GM23248 (cell line): ENCODE measurements at regions not wholly inside any gene's neighbourhood (a gene's known extent, or its start where the extent isn't known, plus 50 kb on each side); places are given as distances from the start of the nearest gene placed in this dataset.

ENCODE experiments used
- DNase-seq: peaks from one replicate; pipeline ENCODE4 v3.0.0-alpha.2; 2015
- H2AFZ ChIP-seq: fragments of 200-600 bp; sonication (generic); 2 replicates; pipeline ENCODE4 v1.6.1; 2016; ENCODE audit warnings: antibody characterized with exemption
- H3F3A ChIP-seq: fragments of 200-600 bp; sonication (generic); 2 replicates; pipeline ENCODE4 v1.6.1; 2016; ENCODE audit warnings: mild to moderate bottlenecking, antibody characterized with exemption, mixed run types; ENCODE audit not compliant: insufficient read depth
- H3K27ac ChIP-seq: fragments of 200-600 bp; sonication (generic); 2 replicates; pipeline ENCODE4 v1.5.1; 2016; ENCODE audit warnings: mild to moderate bottlenecking
- H3K27me3 ChIP-seq: fragments of 200-600 bp; sonication (generic); replicated peaks from 2 replicates; pipeline ENCODE4 v1.6.1; 2016; ENCODE audit warnings: mild to moderate bottlenecking; ENCODE audit not compliant: insufficient read depth
- H3K36me3 ChIP-seq: fragments of 200-600 bp; sonication (generic); 2 replicates; pipeline ENCODE4 v1.6.1; 2016; ENCODE audit warnings: low read depth, mild to moderate bottlenecking
- H3K4me1 ChIP-seq: fragments of 200-600 bp; sonication (generic); 2 replicates; pipeline ENCODE4 v1.6.1; 2016; ENCODE audit warnings: mild to moderate bottlenecking; ENCODE audit not compliant: insufficient read depth
- H3K4me2 ChIP-seq: fragments of 200-600 bp; sonication (generic); one replicate; pipeline ENCODE4 v1.6.1; 2016; ENCODE audit warnings: mild to moderate bottlenecking; ENCODE audit not compliant: unreplicated experiment
- H3K4me3 ChIP-seq: fragments of 200-600 bp; sonication (generic); 2 replicates; pipeline ENCODE4 v1.5.1; 2016; ENCODE audit warnings: mild to moderate bottlenecking
- H3K79me2 ChIP-seq: fragments of 200-600 bp; sonication (generic); 2 replicates; pipeline ENCODE4 v1.6.1; 2016; ENCODE audit warnings: mild to moderate bottlenecking; ENCODE audit not compliant: insufficient read depth
- H3K9ac ChIP-seq: fragments of 200-600 bp; sonication (generic); 2 replicates; pipeline ENCODE4 v1.6.1; 2016; ENCODE audit warnings: mild to moderate bottlenecking
- H3K9me2 ChIP-seq: fragments of 200-600 bp; sonication (generic); 2 replicates; pipeline ENCODE4 v1.6.1; 2016; ENCODE audit warnings: mixed run types, mild to moderate bottlenecking, moderate library complexity; ENCODE audit not compliant: insufficient read depth
- H3K9me3 ChIP-seq: fragments of 200-600 bp; sonication (generic); one replicate; pipeline ENCODE4 v1.6.1; 2017; ENCODE audit warnings: low read depth
- H4K20me1 ChIP-seq: fragments of 200-600 bp; sonication (generic); 2 replicates; pipeline ENCODE4 v1.6.0; 2016; ENCODE audit not compliant: insufficient read depth
- EZH2 ChIP-seq: fragments of 200-600 bp; sonication (generic); IDR thresholded peaks from 2 replicates; pipeline ENCODE4 v1.6.1; 2018; ENCODE audit warnings: antibody characterized with exemption, mild to moderate bottlenecking; ENCODE audit not compliant: insufficient read depth, poor library complexity, severe bottlenecking
- EZH2phosphoT487 ChIP-seq: fragments of 200-600 bp; sonication (generic); IDR thresholded peaks from 2 replicates; pipeline ENCODE4 v1.6.1; 2018; ENCODE audit warnings: antibody characterized with exemption, moderate library complexity, mild to moderate bottlenecking, low read depth; ENCODE audit not compliant: insufficient read depth
- WGBS, 2 experiments: methylation state at CpG; one replicate each; pipeline ENCODE4 v1.1.6; 2015 to 2017; ENCODE audit warnings: low lambda C conversion rate in 2 of 2, low coverage in 1 of 2; ENCODE audit errors: missing lambda C conversion rate in 2 of 2; 5-methylcytosine and 5-hydroxymethylcytosine counted together
- in situ Hi-C: fragments of 300-500 bp; cut with MboI; formaldehyde crosslinking; loops from 2 replicates; pipeline ENCODE4 v1.15.0; 2020

DNA sequence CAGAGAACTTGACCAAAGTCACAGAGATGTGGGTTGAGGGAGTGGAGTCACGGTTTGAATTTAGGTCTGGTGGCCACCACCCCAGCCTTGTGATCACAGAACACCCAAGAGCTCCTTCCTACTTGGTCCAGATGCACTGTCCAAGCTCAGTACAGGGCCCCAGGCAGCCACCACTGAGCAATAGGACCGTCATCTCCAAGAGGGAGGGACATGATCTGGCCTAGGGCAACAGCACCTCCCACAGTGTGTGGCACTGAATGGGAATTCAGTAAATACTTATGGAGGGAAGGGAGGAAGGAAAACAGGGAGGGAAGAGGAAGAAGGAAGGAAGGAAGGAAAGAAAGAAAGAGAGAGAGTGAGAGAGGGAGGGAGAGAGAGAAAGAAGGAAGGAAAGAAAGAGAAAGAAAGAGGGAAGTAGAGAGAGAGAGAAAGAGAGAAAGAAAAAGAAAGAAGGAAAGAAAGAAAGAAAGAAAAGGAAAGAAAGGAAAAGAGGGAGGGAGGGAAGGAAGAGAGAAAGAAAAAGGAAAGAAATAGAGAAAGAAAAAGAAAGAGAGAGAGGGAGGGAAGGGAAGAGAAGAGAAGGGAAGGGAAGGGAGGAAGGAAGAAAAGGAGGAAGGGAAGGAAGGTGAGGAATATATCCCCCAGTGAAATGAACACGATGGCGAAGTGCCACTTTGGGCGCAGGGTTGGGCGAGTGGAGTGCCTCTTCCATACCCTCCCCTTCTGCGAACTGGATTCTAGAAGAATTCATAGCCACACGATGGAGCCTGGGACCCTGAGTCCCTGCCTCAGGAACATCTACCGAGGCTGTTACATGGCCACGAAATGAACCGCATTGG lies 243.7 kb downstream of the TFAP2C start:
- 0 out of 2 replicates have a peak, but pooled peaks cover 4% of the 10 kb centered on the region for H3F3A ChIP-seq
- peak; percentile 19 for DNase-seq
- H3K27ac ChIP-seq = no peak overlapping the region
- in situ Hi-C loops = no loop called here
- no peaks in the 10 kb centered on the region for H3K79me2 ChIP-seq
- H3K27me3 ChIP-seq = peaks cover 9% of the 10 kb centered on the region; the same call in 1 of the 2 replicates
- H3K9me3 ChIP-seq = no peaks in the 10 kb centered on the region
- TF ChIP-seq EZH2 (no peak), EZH2phosphoT487 (no peak)
- WGBS, 2 experiments = 83 to 85% methylated on average over 11 of the region's 11 CpGs
- 0 out of 2 replicates have a peak, but pooled peaks cover 7% of the 10 kb centered on the region for H3K4me1 ChIP-seq
- H2AFZ ChIP-seq = no peak overlapping the region
- H3K4me3 ChIP-seq = no peak overlapping the region
- no peak overlapping the region for H3K9ac ChIP-seq
- H3K4me2 ChIP-seq = no peak overlapping the region
- no peaks in the 10 kb centered on the region for H3K9me2 ChIP-seq
- no peaks in the 10 kb centered on the region for H4K20me1 ChIP-seq
- H3K36me3 ChIP-seq = no peaks in the 10 kb centered on the region

DNA sequence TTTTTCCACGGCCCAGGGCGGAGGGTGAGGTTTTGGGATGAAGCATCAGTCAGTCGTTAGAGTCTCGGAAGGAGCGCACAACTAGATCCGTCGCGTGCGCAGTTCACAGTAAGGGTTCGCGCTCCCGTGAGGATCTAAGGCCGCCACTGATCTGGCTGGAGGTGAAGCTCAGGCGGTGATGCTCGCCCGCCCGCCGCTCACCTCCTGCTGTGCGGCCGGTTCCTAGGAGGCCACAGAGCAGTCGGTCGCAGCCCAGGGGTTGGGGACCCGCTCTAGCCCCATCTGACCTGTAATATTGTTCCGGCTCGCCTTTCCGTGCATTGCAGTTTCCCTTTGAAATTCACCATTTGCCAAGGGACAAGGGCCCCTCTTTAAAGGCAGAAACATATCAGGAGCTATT lies 244.7 kb downstream of the TFAP2C start:
- no peak overlapping the region for H3K4me2 ChIP-seq
- WGBS, 2 experiments = 89 to 92% methylated on average over 26 of the region's 26 CpGs
- H4K20me1 ChIP-seq = no peaks in the 10 kb centered on the region
- in situ Hi-C loops = no loop called here
- no peak overlapping the region for H3K4me3 ChIP-seq
- H3K9me3 ChIP-seq = no peaks in the 10 kb centered on the region
- no peak overlapping the region for H2AFZ ChIP-seq
- H3K4me1 ChIP-seq = 0 out of 2 replicates have a peak, but pooled peaks cover 7% of the 10 kb centered on the region
- no peak overlapping the region for H3K27ac ChIP-seq
- 0 out of 2 replicates have a peak, but pooled peaks cover 4% of the 10 kb centered on the region for H3F3A ChIP-seq
- H3K27me3 ChIP-seq = no peaks in the 10 kb centered on the region
- TF ChIP-seq EZH2 (no peak), EZH2phosphoT487 (no peak)
- H3K36me3 ChIP-seq = no peaks in the 10 kb centered on the region
- H3K9ac ChIP-seq = no peak overlapping the region
- H3K9me2 ChIP-seq = no peaks in the 10 kb centered on the region
- H3K79me2 ChIP-seq = no peaks in the 10 kb centered on the region
- no peak for DNase-seq

DNA sequence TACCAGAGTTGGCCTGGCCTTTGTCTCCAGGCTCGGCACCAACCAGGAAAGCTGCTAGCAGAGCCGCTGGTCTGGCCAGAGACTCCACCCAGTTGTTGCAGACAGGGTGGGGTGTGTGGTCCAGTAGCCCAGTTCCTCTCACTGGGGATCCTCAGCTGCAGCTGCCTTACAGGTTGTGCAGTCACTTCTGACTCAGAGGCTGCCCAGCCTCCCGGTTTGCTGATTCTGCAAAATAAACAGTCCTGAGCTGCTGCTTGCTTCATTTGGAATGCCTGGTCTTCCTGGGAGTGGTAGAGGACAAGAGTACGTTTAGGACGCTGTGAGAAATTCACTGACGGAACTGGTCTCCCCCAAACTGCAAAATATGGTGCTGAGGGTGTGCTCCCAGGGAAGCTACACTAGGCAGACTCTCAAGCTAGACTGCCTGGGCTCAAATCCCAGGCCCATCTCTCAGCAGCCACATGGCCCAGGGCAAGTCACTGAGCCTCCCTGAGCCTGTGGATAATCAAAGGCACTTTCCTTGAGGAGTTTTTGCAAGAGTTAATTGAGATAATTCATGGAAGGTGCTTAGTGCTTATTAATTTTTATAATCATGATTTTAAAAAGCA lies 246.1 kb downstream of the TFAP2C start:
- WGBS, 2 experiments = 6 to 9% methylated on average over 5 to 6 of the region's 6 CpGs
- Histone ChIP-seq H3K4me2 (no peak overlapping the region), H3K27me3 (no peaks in the 10 kb centered on the region), H3K27ac (no peak overlapping the region), H2AFZ (peak overlapping the region; percentile 43; the same call in 1 of the 2 replicates), H3K79me2 (no peaks in the 10 kb centered on the region), H3K4me1 (0 out of 2 replicates have a peak, but pooled peaks cover 7% of the 10 kb centered on the region), H4K20me1 (no peaks in the 10 kb centered on the region), H3K9me3 (no peaks in the 10 kb centered on the region), H3K4me3 (no peak overlapping the region), H3K9me2 (no peaks in the 10 kb centered on the region), H3K36me3 (no peaks in the 10 kb centered on the region), H3K9ac (no peak overlapping the region), H3F3A (0 out of 2 replicates have a peak, but pooled peaks cover 4% of the 10 kb centered on the region)
- no peak for TF ChIP-seq EZH2
- no peak for TF ChIP-seq EZH2phosphoT487
- DNase-seq = peak; percentile 88
- in situ Hi-C loops = no loop called here

DNA sequence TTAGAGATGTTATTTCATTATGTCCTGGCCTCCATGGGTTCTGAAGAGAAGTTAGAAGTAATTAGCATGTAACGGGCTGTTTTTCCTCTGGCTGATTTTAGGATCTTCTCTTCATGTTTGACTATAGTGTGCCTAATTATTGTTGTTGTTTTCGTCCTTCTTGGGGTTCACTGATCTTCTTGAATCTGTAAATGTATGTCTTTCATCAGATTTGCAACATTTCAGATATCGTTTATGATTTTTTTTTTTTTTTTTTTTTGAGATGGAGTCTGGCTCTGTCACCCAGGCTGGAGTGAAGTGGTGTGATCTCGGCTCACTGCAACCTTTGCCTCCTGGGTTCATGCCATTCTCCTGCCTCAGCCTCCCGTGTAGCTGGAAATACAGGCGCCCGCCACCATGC lies 246.7 kb downstream of the TFAP2C start:
- no peak overlapping the region for H3K9ac ChIP-seq
- no peak overlapping the region for H3K4me3 ChIP-seq
- no peaks in the 10 kb centered on the region for H3K36me3 ChIP-seq
- no peaks in the 10 kb centered on the region for H3K79me2 ChIP-seq
- no peak overlapping the region for H3K4me2 ChIP-seq
- no peaks in the 10 kb centered on the region for H3K27me3 ChIP-seq
- 0 out of 2 replicates have a peak, but pooled peaks cover 4% of the 10 kb centered on the region for H3F3A ChIP-seq
- 81 to 82% methylated on average over 7 of the region's 7 CpGs for WGBS, 2 experiments
- TF ChIP-seq EZH2phosphoT487 (no peak), EZH2 (no peak)
- no peak overlapping the region for H2AFZ ChIP-seq
- H3K27ac ChIP-seq = no peak overlapping the region
- 0 out of 2 replicates have a peak, but pooled peaks cover 7% of the 10 kb centered on the region for H3K4me1 ChIP-seq
- no peak for DNase-seq
- H3K9me3 ChIP-seq = no peaks in the 10 kb centered on the region
- in situ Hi-C loops = no loop called here
- H3K9me2 ChIP-seq = no peaks in the 10 kb centered on the region
- H4K20me1 ChIP-seq = no peaks in the 10 kb centered on the region
